Pancreas (tissue), 10 donors: ENCODE measurements at regions not wholly inside any gene's neighbourhood (a gene's known extent, or its start where the extent isn't known, plus 50 kb on each side); places are given as distances from the start of the nearest gene placed in this dataset.

Source experiments
- ATAC-seq, 4 donors: fragments of 200-7000 bp; cut with Tn5 transposase; one replicate each; pipeline versions ENCODE4 v1.8.0 to v1.9.1; 2020; ENCODE audit warnings: mild to moderate bottlenecking in 4 of 4, moderate library complexity in 4 of 4
- DNase-seq, 6 donors: peaks; one replicate each; pipeline ENCODE4 v3.0.0-alpha.2; 2020
- FAIRE-seq: peaks from 2 replicates; lab custom pipeline; 2012; peaks lifted over from hg19 to GRCh38; lab: Jason Lieb, UNC
- H3K27ac ChIP-seq, 4 donors: fragments of 200-600 bp; sonication (generic); 1 replicate in 3 of 4; 2 replicates in 1 of 4; pipeline versions ENCODE4 v1.5.0 to v1.8.0; 2020
- H3K27me3 ChIP-seq, 4 donors: fragments of 200-600 bp; one replicate each; pipeline ENCODE4 v1.8.0; 2021
- H3K36me3 ChIP-seq, 3 donors: fragments of 200-600 bp; sonication (generic) in 1 of 3; one replicate each; pipeline versions ENCODE4 v1.5.0 to v1.8.0; 2020 to 2021
- H3K4me1 ChIP-seq, 3 donors: fragments of 200-600 bp; one replicate each; pipeline ENCODE4 v1.8.0; 2021
- H3K4me3 ChIP-seq, 4 donors: fragments of 200-600 bp; sonication (generic) in 2 of 4; one replicate each; pipeline versions ENCODE4 v1.5.0 to v1.8.0; 2020 to 2021
- H3K9me3 ChIP-seq, 4 donors: fragments of 200-600 bp; one replicate each; pipeline ENCODE4 v1.8.0; 2021
- WGBS, 2 donors: extraction: QIAGEN DNeasy Blood & Tissue Kit; methylation state at CpG; one replicate each; pipeline ENCODE4 v1.1.7; 2013; 5-methylcytosine and 5-hydroxymethylcytosine counted together
- intact Hi-C, 3 donors: fragments of 100-400 bp; cut with DNase I; formaldehyde crosslinking; loops; one replicate each; pipeline versions ENCODE4 v1.11.1 to v1.14.2; 2022
- TF ChIP-seq, protein P1 (sequence below), 4 donors: fragments of 200-600 bp; sonication (generic) in 3 of 4; IDR thresholded peaks; one replicate each; pipeline versions ENCODE4 v1.5.0 to v1.8.0; 2021; ENCODE audit warnings: antibody characterized with exemption in 4 of 4
- donor health status: healthy with polysubstance abuse.
- donor health status: DM: no; HTN: no; CAD: no; lungs with moderate emphysema.
- donor health status: DM: no; HTN: no; CAD: no.
- donor health status: control.
- donor health status: control.
- donor health status: Bipolar disorder and iron deficiency.
- donor health status: DM: yes; HTN: yes; CAD: no.
- donor health status: DM: no; HTN: no; CAD: no.
- donor health status: DM: no; HTN: no; CAD: no.
- donor health status: DM: yes; HTN: yes; CAD: no.

DNA sequence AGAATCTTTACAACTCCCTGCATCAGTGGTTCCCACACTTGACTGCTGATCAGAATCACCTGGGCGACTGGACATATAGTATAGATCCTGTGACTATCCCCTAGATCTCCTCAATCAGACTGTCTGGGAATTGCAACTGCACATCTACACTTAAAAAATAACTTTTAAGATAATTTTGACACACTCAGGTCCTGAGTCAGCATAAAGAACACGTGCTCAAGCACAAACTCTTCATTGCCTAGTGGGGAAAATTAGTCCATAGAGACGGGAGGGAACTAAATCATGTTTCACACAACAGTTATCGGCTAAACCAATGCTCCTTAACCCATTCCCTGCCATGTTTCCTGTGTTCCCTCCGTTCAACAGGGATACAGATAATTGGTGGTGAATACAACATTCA lies 243.5 kb upstream of the FGF13 start:
- FAIRE-seq = no peak
- Histone ChIP-seq H3K36me3 (no peaks in the 10 kb centered on the region), H3K27ac (no peak overlapping the region), H3K4me3 (no peak overlapping the region), H3K4me1 (no peaks in the 10 kb centered on the region), H3K9me3 (no peaks in the 10 kb centered on the region), H3K27me3 (no peaks in the 10 kb centered on the region)
- DNase-seq = no peak
- 33 to 37% methylated on average over 5 of the region's 5 CpGs for WGBS, 2 donors
- ATAC-seq = no peak
- intact Hi-C loops = no loop called here
- TF ChIP-seq, protein P1, sequence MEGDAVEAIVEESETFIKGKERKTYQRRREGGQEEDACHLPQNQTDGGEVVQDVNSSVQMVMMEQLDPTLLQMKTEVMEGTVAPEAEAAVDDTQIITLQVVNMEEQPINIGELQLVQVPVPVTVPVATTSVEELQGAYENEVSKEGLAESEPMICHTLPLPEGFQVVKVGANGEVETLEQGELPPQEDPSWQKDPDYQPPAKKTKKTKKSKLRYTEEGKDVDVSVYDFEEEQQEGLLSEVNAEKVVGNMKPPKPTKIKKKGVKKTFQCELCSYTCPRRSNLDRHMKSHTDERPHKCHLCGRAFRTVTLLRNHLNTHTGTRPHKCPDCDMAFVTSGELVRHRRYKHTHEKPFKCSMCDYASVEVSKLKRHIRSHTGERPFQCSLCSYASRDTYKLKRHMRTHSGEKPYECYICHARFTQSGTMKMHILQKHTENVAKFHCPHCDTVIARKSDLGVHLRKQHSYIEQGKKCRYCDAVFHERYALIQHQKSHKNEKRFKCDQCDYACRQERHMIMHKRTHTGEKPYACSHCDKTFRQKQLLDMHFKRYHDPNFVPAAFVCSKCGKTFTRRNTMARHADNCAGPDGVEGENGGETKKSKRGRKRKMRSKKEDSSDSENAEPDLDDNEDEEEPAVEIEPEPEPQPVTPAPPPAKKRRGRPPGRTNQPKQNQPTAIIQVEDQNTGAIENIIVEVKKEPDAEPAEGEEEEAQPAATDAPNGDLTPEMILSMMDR (IDR thresholded peaks at IDR 0.05) = no peak

GRCh38 chrX:138946926-138947325 lies 235.4 kb upstream of the FGF13 start:
- DNase-seq (no peak), FAIRE-seq (no peak), ATAC-seq (no peak)
- intact Hi-C loops = no loop called here
- H3K36me3 ChIP-seq = no peaks in the 10 kb centered on the region
- no peak overlapping the region for H3K27ac ChIP-seq
- H3K9me3 ChIP-seq = no peaks in the 10 kb centered on the region
- H3K27me3 ChIP-seq = no peaks in the 10 kb centered on the region
- no peaks in the 10 kb centered on the region for H3K4me1 ChIP-seq
- H3K4me3 ChIP-seq = no peak overlapping the region
- WGBS, 2 donors = 20 to 30% methylated on average over 3 of the region's 3 CpGs
- TF ChIP-seq, protein P1 (IDR thresholded peaks at IDR 0.05) = no peak

GRCh38 chrX:138945219-138945618 lies 233.7 kb upstream of the FGF13 start:
- intact Hi-C loops = no loop called here
- no peak for ATAC-seq
- no peak for DNase-seq
- TF ChIP-seq, protein P1 (IDR thresholded peaks at IDR 0.05) = no peak
- Histone ChIP-seq H3K4me1 (no peaks in the 10 kb centered on the region), H3K27me3 (no peaks in the 10 kb centered on the region), H3K4me3 (no peak overlapping the region), H3K27ac (no peak overlapping the region), H3K9me3 (no peaks in the 10 kb centered on the region), H3K36me3 (no peaks in the 10 kb centered on the region)
- FAIRE-seq = no peak
- 55 to 64% methylated on average over 6 of the region's 6 CpGs for WGBS, 2 donors

DNA sequence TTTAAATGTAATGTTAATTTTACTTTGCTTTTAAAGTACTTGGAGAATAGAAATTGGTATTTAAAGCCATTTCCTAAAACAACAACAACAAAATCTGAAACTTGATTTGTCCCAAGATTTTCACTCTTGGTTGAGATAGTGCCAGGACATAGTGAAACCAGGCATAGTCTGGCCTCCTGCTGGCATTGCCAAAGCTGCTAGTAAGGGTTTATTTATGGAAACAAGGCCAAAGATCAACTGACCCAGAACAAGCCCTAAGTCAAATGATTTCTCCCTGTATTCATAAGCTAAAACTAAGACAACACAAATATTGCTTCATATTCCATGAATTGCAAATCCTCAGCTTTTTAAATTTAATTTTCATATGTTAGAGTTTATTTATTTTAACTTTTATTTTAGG lies 227.5 kb upstream of the FGF13 start:
- DNase-seq (no peak), ATAC-seq (no peak), FAIRE-seq (no peak)
- Histone ChIP-seq H3K36me3 (no peaks in the 10 kb centered on the region), H3K27ac (no peak overlapping the region), H3K9me3 (no peaks in the 10 kb centered on the region), H3K27me3 (no peaks in the 10 kb centered on the region), H3K4me1 (no peaks in the 10 kb centered on the region), H3K4me3 (no peak overlapping the region)
- TF ChIP-seq, protein P1 (IDR thresholded peaks at IDR 0.05) = no peak
- intact Hi-C loops = no loop called here

GRCh38 chrX:138938003-138938402 lies 226.5 kb upstream of the FGF13 start:
- ATAC-seq (no peak), FAIRE-seq (no peak), DNase-seq (no peak)
- Histone ChIP-seq H3K36me3 (no peaks in the 10 kb centered on the region), H3K27ac (no peak overlapping the region), H3K4me3 (no peak overlapping the region), H3K27me3 (no peaks in the 10 kb centered on the region), H3K4me1 (no peaks in the 10 kb centered on the region), H3K9me3 (no peaks in the 10 kb centered on the region)
- 25 to 80% methylated on average over 1 of the region's 1 CpG for WGBS, 2 donors
- intact Hi-C loops = no loop called here
- TF ChIP-seq, protein P1 (IDR thresholded peaks at IDR 0.05) = no peak
